Fibroblast of the aortic adventitia (primary cell): ENCODE measurements at regions not wholly inside any gene's neighbourhood (a gene's known extent, or its start where the extent isn't known, plus 50 kb on each side); places are given as distances from the start of the nearest gene placed in this dataset.

ENCODE experiments used
- DNase-seq: peaks from one replicate; pipeline ENCODE4 v3.0.0-alpha.2; 2010; ENCODE audit warnings: low read depth
- H3K4me3 ChIP-seq: 2 replicates; pipeline ENCODE4 v1.5.1; 2011; ENCODE audit warnings: low read depth, mild to moderate bottlenecking, control low read depth, low read length, moderate library complexity
- CTCF ChIP-seq: IDR thresholded peaks from 2 replicates; pipeline ENCODE4 v1.5.1; 2011; ENCODE audit warnings: mild to moderate bottlenecking, low read length, control low read depth, inconsistent platforms; ENCODE audit not compliant: insufficient read depth

GRCh38 chr20:63124092-63124781 lies 91.7 kb downstream of the YTHDF1 start:
- DNase-seq, result peak; percentile 13
- no peak for TF ChIP-seq CTCF
- no peak overlapping the region for H3K4me3 ChIP-seq

GRCh38 chr20:63123331-63123741 lies 92.6 kb downstream of the YTHDF1 start:
- DNase-seq, result no peak
- TF ChIP-seq CTCF, result no peak
- no peak overlapping the region for H3K4me3 ChIP-seq

- DNase-seq, result no peak
- TF ChIP-seq CTCF, result no peak
- H3K4me3 ChIP-seq, result no peak overlapping the region
These were observed 93.3 kb downstream of the YTHDF1 start for GRCh38 chr20:63122626-63123025.

DNA sequence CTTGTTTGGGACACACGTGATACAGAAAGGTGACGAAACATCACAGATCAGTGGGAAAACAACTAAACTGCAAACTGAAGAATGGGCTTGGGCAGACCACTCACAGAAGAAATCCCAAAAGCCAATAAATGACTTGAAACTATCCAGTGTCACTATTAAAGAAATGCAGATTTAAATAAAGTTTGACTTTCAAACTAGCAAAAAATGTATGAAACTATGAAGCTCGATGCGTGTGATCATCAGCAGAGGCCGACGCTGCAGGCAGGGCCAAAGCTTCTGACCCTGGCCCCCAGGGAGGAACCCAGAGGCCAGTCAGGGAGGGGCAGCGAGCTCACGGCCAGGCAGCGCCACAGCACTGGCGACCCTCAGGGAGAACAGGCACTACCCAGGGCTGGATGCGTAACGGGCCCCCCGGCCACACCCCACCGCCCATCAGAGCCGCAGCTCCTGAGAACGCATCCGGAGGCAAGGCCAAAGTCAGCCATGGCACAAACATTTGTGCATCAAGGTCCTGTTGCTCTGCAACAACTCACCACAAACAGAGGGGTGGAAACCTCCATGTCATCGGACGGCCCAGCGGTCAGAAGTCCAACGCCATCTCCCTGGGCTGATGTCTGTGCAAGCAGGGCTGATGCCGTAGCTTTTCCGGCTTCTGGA lies 94.1 kb downstream of the YTHDF1 start:
- DNase-seq, result no peak
- H3K4me3 ChIP-seq, result no peak overlapping the region
- no peak for TF ChIP-seq CTCF

- TF ChIP-seq CTCF, result no peak
- H3K4me3 ChIP-seq, result no peak overlapping the region
- DNase-seq, result no peak
These were observed 94.7 kb downstream of the YTHDF1 start for GRCh38 chr20:63121246-63121645.

- DNase-seq, result no peak
- no peak for TF ChIP-seq CTCF
- no peak overlapping the region for H3K4me3 ChIP-seq
These were observed 95.2 kb downstream of the YTHDF1 start for GRCh38 chr20:63120808-63121090.
